GM19397 (cell line): ENCODE measurements at regions not wholly inside any gene's neighbourhood (a gene's known extent, or its start where the extent isn't known, plus 50 kb on each side); places are given as distances from the start of the nearest gene placed in this dataset.
"Not testable (repeated sequence)": the region's sequence is repeated elsewhere in the genome, so short reads cannot be mapped to it uniquely, and the experiment has no call there.

Source experiments
- ATAC-seq: cut with Tn5 transposase; IDR thresholded peaks from one replicate; pipeline ENCODE4 v1.9.1; 2021; ENCODE audit warnings: mild to moderate bottlenecking, moderate library complexity; ENCODE audit not compliant: unreplicated experiment

GRCh38 chr6:166846446-166847142 is 109.8 kb downstream of the RNASET2 start:
- not testable (repeated sequence) for ATAC-seq

- no peak for ATAC-seq
Measured at GRCh38 chr6:166842607-166843006, 113.7 kb downstream of the RNASET2 start.

GRCh38 chr6:166841216-166841615 is 115.1 kb downstream of the RNASET2 start:
- no peak for ATAC-seq

- no peak for ATAC-seq
Measured at GRCh38 chr6:166839569-166839968, 116.8 kb downstream of the RNASET2 start.

GRCh38 chr6:166838987-166839386 is 117.4 kb downstream of the RNASET2 start:
- ATAC-seq = no peak

- ATAC-seq = no peak
Measured at GRCh38 chr6:166836785-166837718, 119.3 kb downstream of the RNASET2 start.

- no peak for ATAC-seq
Measured at GRCh38 chr6:166834049-166834448, 122.3 kb downstream of the RNASET2 start.

GRCh38 chr6:166830891-166831363 is 125.4 kb downstream of the RNASET2 start:
- peak; percentile 33 for ATAC-seq

GRCh38 chr6:166830185-166830890 is 126.0 kb downstream of the RNASET2 start:
- peak; percentile 91 for ATAC-seq

GRCh38 chr6:166826264-166826663 is 130.1 kb downstream of the RNASET2 start:
- ATAC-seq = no peak

- no peak for ATAC-seq
Measured at GRCh38 chr6:166825553-166826145, 130.7 kb downstream of the RNASET2 start.

GRCh38 chr6:166824880-166825250 is 131.5 kb downstream of the RNASET2 start:
- no peak for ATAC-seq

GRCh38 chr6:166824146-166824879 is 132.0 kb downstream of the RNASET2 start:
- ATAC-seq = no peak

GRCh38 chr6:166822609-166823008 is 133.7 kb downstream of the RNASET2 start:
- ATAC-seq = no peak

- no peak for ATAC-seq
Measured at GRCh38 chr6:166820483-166820882, 135.9 kb downstream of the RNASET2 start.

GRCh38 chr6:166820070-166820469 is 136.3 kb downstream of the RNASET2 start:
- no peak for ATAC-seq

GRCh38 chr6:166815629-166816028 is 140.7 kb downstream of the RNASET2 start:
- no peak for ATAC-seq

GRCh38 chr6:166814390-166814789 is 142.0 kb downstream of the RNASET2 start:
- ATAC-seq = no peak

GRCh38 chr6:166813461-166813860 is 142.9 kb downstream of the RNASET2 start:
- no peak for ATAC-seq

GRCh38 chr6:166810864-166811263 is 145.5 kb downstream of the RNASET2 start:
- no peak for ATAC-seq
